Endothelial cell of umbilical vein (primary cell): ENCODE measurements at regions not wholly inside any gene's neighbourhood (a gene's known extent, or its start where the extent isn't known, plus 50 kb on each side); places are given as distances from the start of the nearest gene placed in this dataset.
"Not testable (repeated sequence)": the region's sequence is repeated elsewhere in the genome, so short reads cannot be mapped to it uniquely, and the experiment has no call there.

Experiments used
- BruUV-seq: library from RNA; stranded (reverse); fragments of 400-500 nt; replicated peaks from 2 replicates; lab custom pipeline; 2021; lab: Mats Ljungman, UMichigan
- CTCF ChIA-PET: fragments of 300-600, 350-600 bp; sonication (Branson Sonifier 250); formaldehyde crosslinking; loops from one replicate; lab custom pipeline; 2021; ENCODE audit warnings: antibody characterized with exemption, inconsistent platforms; lab: Charles Lee
- POLR2A ChIA-PET: fragments of 300-600, 350-600 bp; sonication (Branson Sonifier 250); formaldehyde crosslinking; loops from one replicate; lab custom pipeline; 2021; ENCODE audit warnings: antibody characterized with exemption, inconsistent platforms; lab: Charles Lee
- DNase-seq: peaks from one replicate; pipeline ENCODE4 v3.0.0-alpha.2; 2011; ENCODE audit warnings: low read depth, low spot score
- FAIRE-seq: peaks from 2 replicates; lab custom pipeline; 2011; peaks lifted over from hg19 to GRCh38; lab: Jason Lieb, UNC
- H2AFZ ChIP-seq: 2 replicates; pipeline ENCODE4 v1.6.0; 2012; ENCODE audit warnings: low read depth, low read length, control low read depth, inconsistent platforms
- H3K27ac ChIP-seq: 2 replicates; pipeline ENCODE4 v1.5.1; 2011; ENCODE audit warnings: low read depth, mild to moderate bottlenecking, control low read depth, low read length, moderate library complexity; ENCODE audit not compliant: insufficient read depth
- H3K27me3 ChIP-seq, 2 experiments: 2 replicates each; pipeline versions ENCODE4 v1.6.0 to v1.6.1; 2011; ENCODE audit warnings: low read length in 2 of 2, mixed read lengths in 1 of 2; ENCODE audit not compliant: control insufficient read depth in 2 of 2, insufficient read depth in 2 of 2
- H3K36me3 ChIP-seq, 2 experiments: 2 replicates in 1 of 2; 3 replicates in 1 of 2; pipeline ENCODE4 v1.5.1; 2011; ENCODE audit warnings: low read length in 2 of 2, mild to moderate bottlenecking in 1 of 2, moderate library complexity in 1 of 2; ENCODE audit not compliant: control insufficient read depth in 2 of 2, insufficient read depth in 2 of 2; ENCODE audit errors: extremely low read depth in 1 of 2
- H3K4me1 ChIP-seq: 3 replicates; pipeline ENCODE4 v1.5.1; 2011; ENCODE audit warnings: mild to moderate bottlenecking, low read length; ENCODE audit not compliant: control insufficient read depth, insufficient read depth; ENCODE audit errors: extremely low read depth
- H3K4me2 ChIP-seq: 2 replicates; pipeline ENCODE4 v1.6.1; 2011; ENCODE audit warnings: low read length, control low read depth, mixed read lengths; ENCODE audit not compliant: insufficient read depth
- H3K4me3 ChIP-seq, 3 experiments: fragments of 200-600 bp in 1 of 3; sonication (generic), shearing (Covaris generic) in 1 of 3; replicated peaks in 1 of 3; 2 replicates each; pipeline ENCODE4 v1.5.1; 2011 to 2016; ENCODE audit warnings: control low read depth in 3 of 3, low read length in 3 of 3, mild to moderate bottlenecking in 2 of 3, inconsistent platforms in 1 of 3, low read depth in 1 of 3, moderate library complexity in 1 of 3; ENCODE audit not compliant: insufficient read depth in 1 of 3
- H3K79me2 ChIP-seq: 2 replicates; pipeline ENCODE4 v1.6.0; 2012; ENCODE audit warnings: low read length, inconsistent platforms; ENCODE audit not compliant: control insufficient read depth, insufficient read depth
- H3K9ac ChIP-seq: replicated peaks from 2 replicates; pipeline ENCODE3; 2011; ENCODE audit warnings: low read length, control low read depth; ENCODE audit not compliant: insufficient read depth; ENCODE audit errors: extremely low read depth
- H3K9me1 ChIP-seq: replicated peaks from 3 replicates; pipeline ENCODE4 v1.6.0; 2011; ENCODE audit warnings: mild to moderate bottlenecking, low read length; ENCODE audit not compliant: control insufficient read depth, insufficient read depth; ENCODE audit errors: extremely low read depth
- H3K9me3 ChIP-seq: replicated peaks from 2 replicates; pipeline ENCODE4 v1.5.1; 2012; ENCODE audit warnings: low read length, inconsistent platforms; ENCODE audit not compliant: control insufficient read depth, insufficient read depth
- H4K20me1 ChIP-seq: replicated peaks from 2 replicates; pipeline ENCODE3; 2011; ENCODE audit warnings: mild to moderate bottlenecking, low read length; ENCODE audit not compliant: control insufficient read depth, insufficient read depth; ENCODE audit errors: extremely low read depth
- CTCF ChIP-seq, 2 donors: IDR thresholded peaks; 1 replicate in 1 of 2; 2 replicates in 1 of 2; pipeline ENCODE4 v1.5.1; 2011; ENCODE audit warnings: low read length in 2 of 2, mild to moderate bottlenecking in 2 of 2, moderate library complexity in 2 of 2, control low read depth in 1 of 2, inconsistent platforms in 1 of 2, low read depth in 1 of 2; ENCODE audit not compliant: insufficient read depth in 1 of 2; ENCODE audit errors: extremely low read depth in 1 of 2
- EZH2 ChIP-seq: IDR thresholded peaks from 2 replicates; pipeline ENCODE4 v1.6.1; 2012; ENCODE audit warnings: borderline replicate concordance, low read depth, mild to moderate bottlenecking, moderate library complexity, low read length, inconsistent platforms; ENCODE audit not compliant: severe bottlenecking
- FOS ChIP-seq: IDR thresholded peaks from 2 replicates; pipeline ENCODE4 v1.6.1; 2011; ENCODE audit warnings: mild to moderate bottlenecking, low read length, moderate library complexity, borderline replicate concordance; ENCODE audit not compliant: insufficient read depth
- GATA2 ChIP-seq: IDR thresholded peaks from 2 replicates; pipeline ENCODE4 v1.7.0; 2011; ENCODE audit warnings: low read depth, mild to moderate bottlenecking, moderate library complexity, mixed read lengths, low read length; ENCODE audit not compliant: insufficient read length, insufficient read depth
- JUN ChIP-seq: IDR thresholded peaks from 2 replicates; pipeline ENCODE4 v1.6.1; 2011; ENCODE audit warnings: borderline replicate concordance, low read depth; ENCODE audit not compliant: insufficient read length, insufficient read depth
- MAX ChIP-seq: IDR thresholded peaks from 2 replicates; pipeline ENCODE4 v1.6.1; 2011; ENCODE audit not compliant: insufficient read depth, insufficient read length
- POLR2A ChIP-seq: IDR thresholded peaks from 2 replicates; pipeline ENCODE4 v1.6.1; 2012; ENCODE audit warnings: low read depth, mild to moderate bottlenecking, control low read depth, low read length
- POLR2AphosphoS5 ChIP-seq: IDR thresholded peaks from 2 replicates; pipeline ENCODE4 v1.6.1; 2012; ENCODE audit warnings: low read depth, mild to moderate bottlenecking, control low read depth, low read length, moderate library complexity; ENCODE audit not compliant: insufficient read depth
- dilution Hi-C: fragments of 300-500 bp; cut with MboI; formaldehyde crosslinking; loops from one replicate; pipeline ENCODE4 v1.15.0; 2019; ENCODE audit warnings: low sequenced_read_pairs; ENCODE audit not compliant: extremely low pct_ligation_motif_present
- intact Hi-C: fragments of 100-400 bp; cut with micrococcal nuclease; formaldehyde crosslinking; loops from one replicate; pipeline ENCODE4 v1.10.0; 2022

- POLR2A ChIA-PET: no interaction called here
- H4K20me1 ChIP-seq: no peaks in the 10 kb centered on the region
- no peaks in the 10 kb centered on the region for H3K79me2 ChIP-seq
- dilution Hi-C loops (no loop called here), intact Hi-C loops (no loop called here)
- FAIRE-seq (no peak), DNase-seq (no peak)
- no peak overlapping the region for H3K4me3 ChIP-seq
- H3K9me1 ChIP-seq: no peaks in the 10 kb centered on the region
- BruUV-seq: no TSS peak
- no peaks in the 10 kb centered on the region for H3K27me3 ChIP-seq
- no peak overlapping the region for H3K4me2 ChIP-seq
- no peak overlapping the region for H2AFZ ChIP-seq
- H3K36me3 ChIP-seq: no peaks in the 10 kb centered on the region
- H3K4me1 ChIP-seq: peaks cover 27% of the 10 kb centered on the region
- H3K27ac ChIP-seq: no peak overlapping the region
- CTCF ChIA-PET: interaction anchor here (0.6 to 3.1 kb wide), 5 partner anchors 12 to 80 kb away, joined by 3 to 10 read pairs (median 4); no protein-coding TSS in a partner anchor
- TF ChIP-seq JUN: no peak
- TF ChIP-seq CTCF (IDR thresholded peaks at IDR 0.05; ENCODE audit: extremely low read depth in 1 of 2, insufficient read depth in 1 of 2, low read depth in 1 of 2, low read length in 2 of 2): no peak
- TF ChIP-seq POLR2A: no peak
- no peak for TF ChIP-seq EZH2
- no peak for TF ChIP-seq MAX
- no peak for TF ChIP-seq POLR2AphosphoS5
- TF ChIP-seq GATA2: no peak
- TF ChIP-seq FOS: no peak
- no peak overlapping the region for H3K9ac ChIP-seq
- no peaks in the 10 kb centered on the region for H3K9me3 ChIP-seq
Measured at GRCh38 chr6:30810813-30811339, 66.5 kb upstream of the IER3 start.

- H3K9me1 ChIP-seq, CTCF ChIA-PET, H3K4me1 ChIP-seq, H3K79me2 ChIP-seq, dilution Hi-C loops, H4K20me1 ChIP-seq, H3K27ac ChIP-seq, H3K9me3 ChIP-seq, FAIRE-seq, BruUV-seq, H3K36me3 ChIP-seq, H3K9ac ChIP-seq, H2AFZ ChIP-seq, DNase-seq, H3K4me3 ChIP-seq, H3K27me3 ChIP-seq, intact Hi-C loops, POLR2A ChIA-PET, H3K4me2 ChIP-seq: not testable (repeated sequence)
Measured at GRCh38 chr6:30807566-30807965, 63.2 kb upstream of the IER3 start.
